Calu3 (cell line): ENCODE measurements at regions not wholly inside any gene's neighbourhood (a gene's known extent, or its start where the extent isn't known, plus 50 kb on each side); places are given as distances from the start of the nearest gene placed in this dataset.

Experiments used
- BruUV-seq: library from RNA; stranded (reverse); fragments of 400-500 nt; replicated peaks from 2 replicates; lab custom pipeline; 2021; lab: Mats Ljungman, UMichigan
- CTCF ChIA-PET: fragments of 300-600 bp; sonication (Branson Sonifier 250); formaldehyde crosslinking; loops from one replicate; lab custom pipeline; 2022; ENCODE audit warnings: antibody characterized with exemption; lab: Charles Lee
- DNase-seq: peaks from one replicate; pipeline ENCODE4 v3.0.0; 2022
- H3K27ac Mint-ChIP-seq: one replicate; pipeline ENCODE4 v1.8.0; 2022; ENCODE audit warnings: mixed read lengths; ENCODE audit not compliant: unreplicated experiment
- H3K27me3 Mint-ChIP-seq: one replicate; pipeline ENCODE4 v1.8.0; 2022; ENCODE audit warnings: mixed read lengths; ENCODE audit not compliant: unreplicated experiment
- H3K36me3 Mint-ChIP-seq: one replicate; pipeline ENCODE4 v1.8.0; 2022; ENCODE audit warnings: mild to moderate bottlenecking, moderate library complexity, mixed read lengths; ENCODE audit not compliant: insufficient read depth, unreplicated experiment
- H3K4me1 Mint-ChIP-seq: one replicate; pipeline ENCODE4 v1.8.0; 2022; ENCODE audit warnings: mild to moderate bottlenecking, low read depth, mixed read lengths; ENCODE audit not compliant: unreplicated experiment
- H3K4me3 Mint-ChIP-seq: one replicate; pipeline ENCODE4 v1.8.0; 2022; ENCODE audit warnings: mild to moderate bottlenecking, low read depth, moderate library complexity, mixed read lengths; ENCODE audit not compliant: unreplicated experiment
- H3K9me3 Mint-ChIP-seq: one replicate; pipeline ENCODE4 v1.8.0; 2022; ENCODE audit warnings: low read depth, mixed read lengths; ENCODE audit not compliant: unreplicated experiment
- CTCF ChIP-seq: fragments of 200-600 bp; IDR thresholded peaks from one replicate; pipeline ENCODE4 v1.8.0; 2022; ENCODE audit warnings: antibody characterized with exemption; ENCODE audit not compliant: unreplicated experiment
- intact Hi-C: fragments of 100-400 bp; cut with micrococcal nuclease; formaldehyde crosslinking; loops from one replicate; pipeline ENCODE4 v1.10.0; 2022; ENCODE audit not compliant: unreplicated experiment

GRCh38 chr4:81988178-81988577, 385.6 kb downstream of the HNRNPD start:
- no peaks in the 10 kb centered on the region for H3K4me1 Mint-ChIP-seq
- CTCF ChIA-PET: interaction anchor here (0.6 kb wide), 1 partner anchor 38 kb away, joined by 8 read pairs; no protein-coding TSS in a partner anchor
- no peaks in the 10 kb centered on the region for H3K9me3 Mint-ChIP-seq
- no peaks in the 10 kb centered on the region for H3K27me3 Mint-ChIP-seq
- no peak overlapping the region for H3K27ac Mint-ChIP-seq
- no peak overlapping the region for H3K4me3 Mint-ChIP-seq
- TF ChIP-seq CTCF: no peak
- intact Hi-C loops: no loop called here
- no peak for DNase-seq
- BruUV-seq: no TSS peak
- no peaks in the 10 kb centered on the region for H3K36me3 Mint-ChIP-seq

GRCh38 chr4:81984746-81985145, 389.0 kb downstream of the HNRNPD start:
- intact Hi-C loops: no loop called here
- BruUV-seq: no TSS peak
- no peak for TF ChIP-seq CTCF

GRCh38 chr4:81982846-81983540, 390.8 kb downstream of the HNRNPD start:
- BruUV-seq: no TSS peak
- Mint-ChIP-seq H3K36me3 (no peaks in the 10 kb centered on the region), H3K9me3 (no peaks in the 10 kb centered on the region), H3K4me1 (no peaks in the 10 kb centered on the region), H3K27ac (no peak overlapping the region), H3K27me3 (no peaks in the 10 kb centered on the region), H3K4me3 (no peak overlapping the region)
- DNase-seq: no peak
- intact Hi-C loops: no loop called here
- CTCF ChIA-PET: no interaction called here
- TF ChIP-seq CTCF: no peak

More at GRCh38 chr4:81984746-81985145, 389.0 kb downstream of the HNRNPD start:
- Mint-ChIP-seq H3K9me3 (no peaks in the 10 kb centered on the region), H3K4me1 (no peaks in the 10 kb centered on the region), H3K27me3 (no peaks in the 10 kb centered on the region), H3K27ac (no peak overlapping the region), H3K36me3 (no peaks in the 10 kb centered on the region), H3K4me3 (no peak overlapping the region)
- CTCF ChIA-PET: interaction anchor here (0.8 kb wide), 1 partner anchor 9 kb away, joined by 4 read pairs; no protein-coding TSS in a partner anchor
- no peak for DNase-seq

GRCh38 chr4:81981218-81981617, 392.6 kb downstream of the HNRNPD start:
- intact Hi-C loops: no loop called here

More at GRCh38 chr4:81981218-81981617, 392.6 kb downstream of the HNRNPD start:
- no peak overlapping the region for H3K27ac Mint-ChIP-seq
- no peak overlapping the region for H3K4me3 Mint-ChIP-seq
- no peaks in the 10 kb centered on the region for H3K27me3 Mint-ChIP-seq
- CTCF ChIA-PET: no interaction called here
- no peak for DNase-seq
- no peaks in the 10 kb centered on the region for H3K4me1 Mint-ChIP-seq
- H3K36me3 Mint-ChIP-seq: no peaks in the 10 kb centered on the region
- no TSS peak for BruUV-seq
- no peaks in the 10 kb centered on the region for H3K9me3 Mint-ChIP-seq
- TF ChIP-seq CTCF: no peak
